Activated CD4-positive, alpha-beta T cell treated with anti-CD3 and anti-CD28 coated beads, Interleukin-2, amount 50 U/mL, for 48 hours (primary cell): ENCODE measurements at regions not wholly inside any gene's neighbourhood (a gene's known extent, or its start where the extent isn't known, plus 50 kb on each side); places are given as distances from the start of the nearest gene placed in this dataset.

Experiments used
- DNase-seq, 2 experiments: peaks; one replicate each; pipeline ENCODE4 v3.0.0-alpha.2; 2020

- no peak for DNase-seq
Measured at GRCh38 chr2:57539761-57540160, 506.8 kb upstream of the VRK2 start.

- no peak for DNase-seq
Measured at GRCh38 chr2:57542081-57542480, 504.5 kb upstream of the VRK2 start.

GRCh38 chr2:57543211-57543610, 503.4 kb upstream of the VRK2 start:
- no peak for DNase-seq

- no peak for DNase-seq
Measured at GRCh38 chr2:57544624-57545023, 502.0 kb upstream of the VRK2 start.

- DNase-seq, result no peak
Measured at GRCh38 chr2:57546478-57546877, 500.1 kb upstream of the VRK2 start.

- no peak for DNase-seq
Measured at GRCh38 chr2:57549642-57550102, 496.9 kb upstream of the VRK2 start.

- DNase-seq, result no peak
Measured at GRCh38 chr2:57550912-57551311, 495.7 kb upstream of the VRK2 start.

GRCh38 chr2:57552885-57553284, 493.7 kb upstream of the VRK2 start:
- no peak for DNase-seq

GRCh38 chr2:57554348-57554747, 492.3 kb upstream of the VRK2 start:
- no peak for DNase-seq

GRCh38 chr2:57558312-57558711, 488.3 kb upstream of the VRK2 start:
- DNase-seq, result no peak

GRCh38 chr2:57562495-57562894, 484.1 kb upstream of the VRK2 start:
- DNase-seq, result no peak

GRCh38 chr2:57563015-57563414, 483.6 kb upstream of the VRK2 start:
- DNase-seq, result no peak

- DNase-seq, result no peak
Measured at GRCh38 chr2:57567245-57567644, 479.4 kb upstream of the VRK2 start.

- DNase-seq, result no peak
Measured at GRCh38 chr2:57569396-57569795, 477.2 kb upstream of the VRK2 start.

GRCh38 chr2:57570961-57571360, 475.6 kb upstream of the VRK2 start:
- no peak for DNase-seq

GRCh38 chr2:57575700-57576268, 470.8 kb upstream of the VRK2 start:
- DNase-seq, result no peak

- DNase-seq, result no peak
Measured at GRCh38 chr2:57576983-57577382, 469.6 kb upstream of the VRK2 start.

- DNase-seq, result no peak
Measured at GRCh38 chr2:57597940-57598339, 448.7 kb upstream of the VRK2 start.

- DNase-seq, result no peak
Measured at GRCh38 chr2:57598551-57598950, 448.1 kb upstream of the VRK2 start.

- no peak for DNase-seq
Measured at GRCh38 chr2:57602733-57603132, 443.9 kb upstream of the VRK2 start.

- no peak for DNase-seq
Measured at GRCh38 chr2:57614988-57615387, 431.6 kb upstream of the VRK2 start.

- DNase-seq, result no peak
Measured at GRCh38 chr2:57615855-57616556, 430.6 kb upstream of the VRK2 start.

GRCh38 chr2:57617318-57617717, 429.3 kb upstream of the VRK2 start:
- no peak for DNase-seq

GRCh38 chr2:57621122-57621663, 425.4 kb upstream of the VRK2 start:
- DNase-seq, result no peak

GRCh38 chr2:57622009-57622408, 424.6 kb upstream of the VRK2 start:
- no peak for DNase-seq
